ENCODE measurements at regions not wholly inside any gene's neighbourhood (a gene's known extent, or its start where the extent isn't known, plus 50 kb on each side); places are given as distances from the start of the nearest gene placed in this dataset.

DNA sequence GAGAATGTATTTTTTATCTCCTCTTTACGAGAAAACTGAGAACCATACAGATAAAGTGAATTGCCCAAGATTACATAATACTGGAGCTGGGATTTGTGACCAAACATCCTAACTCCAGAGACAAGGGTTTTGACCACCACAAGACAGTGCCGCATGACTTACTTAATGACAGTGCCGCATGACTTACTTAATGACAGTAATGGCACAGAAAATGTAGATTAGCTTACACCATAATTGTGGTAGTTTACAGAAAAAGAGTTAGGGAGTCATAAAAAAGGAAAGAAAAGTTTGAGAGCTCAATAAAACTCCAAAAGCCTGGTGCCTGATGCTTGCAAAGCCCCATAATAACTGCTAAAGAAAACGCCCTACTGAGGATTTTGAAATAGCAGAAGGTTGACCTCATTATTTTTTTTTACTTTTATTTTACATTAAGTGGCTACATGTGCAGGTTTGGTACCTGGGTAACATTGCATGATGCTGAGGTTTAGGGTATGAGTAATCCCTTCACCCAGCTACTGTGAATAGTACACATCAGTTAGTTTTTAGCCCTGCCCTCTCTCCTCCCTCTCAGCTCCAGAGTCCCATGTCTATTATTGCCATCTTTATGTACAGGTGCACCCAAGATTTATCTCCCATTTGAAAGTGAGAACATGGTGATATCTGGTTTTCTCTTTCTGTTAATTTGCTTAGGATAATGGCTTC, 310.0 kb upstream of the UBE2E3 start:
- Histone ChIP-seq H3K27me3 (replicated peaks) (no peaks in the 10 kb centered on the region), H3K9me3 (replicated peaks) (no peaks in the 10 kb centered on the region), H3K4me3 (no peak overlapping the region), H3K27ac (no peak overlapping the region), H3K4me1 (replicated peaks) (no peaks in the 10 kb centered on the region), H3K36me3 (no peaks in the 10 kb centered on the region)
- DNase-seq (ENCODE audit: low read depth in 1 of 2, low spot score in 2 of 2): no peak

- DNase-seq (ENCODE audit: low read depth in 1 of 2, low spot score in 2 of 2): no peak
- H3K36me3 ChIP-seq: no peaks in the 10 kb centered on the region
Measured at GRCh38 chr2:180669016-180669415, 311.4 kb upstream of the UBE2E3 start.

GRCh38 chr2:180664507-180664906, 315.9 kb upstream of the UBE2E3 start:
- Histone ChIP-seq H3K36me3 (no peaks in the 10 kb centered on the region), H3K4me1 (replicated peaks) (no peaks in the 10 kb centered on the region; the same call in 1 of the 2 replicates), H3K27ac (no peak overlapping the region), H3K9me3 (replicated peaks) (no peaks in the 10 kb centered on the region), H3K4me3 (no peak overlapping the region), H3K27me3 (replicated peaks) (no peaks in the 10 kb centered on the region)
- DNase-seq (ENCODE audit: low read depth in 1 of 2, low spot score in 2 of 2): no peak

More at GRCh38 chr2:180669016-180669415, 311.4 kb upstream of the UBE2E3 start:
- Histone ChIP-seq H3K27ac (no peak overlapping the region), H3K9me3 (replicated peaks) (no peaks in the 10 kb centered on the region), H3K4me1 (replicated peaks) (no peaks in the 10 kb centered on the region), H3K27me3 (replicated peaks) (no peaks in the 10 kb centered on the region), H3K4me3 (no peak overlapping the region)

DNA sequence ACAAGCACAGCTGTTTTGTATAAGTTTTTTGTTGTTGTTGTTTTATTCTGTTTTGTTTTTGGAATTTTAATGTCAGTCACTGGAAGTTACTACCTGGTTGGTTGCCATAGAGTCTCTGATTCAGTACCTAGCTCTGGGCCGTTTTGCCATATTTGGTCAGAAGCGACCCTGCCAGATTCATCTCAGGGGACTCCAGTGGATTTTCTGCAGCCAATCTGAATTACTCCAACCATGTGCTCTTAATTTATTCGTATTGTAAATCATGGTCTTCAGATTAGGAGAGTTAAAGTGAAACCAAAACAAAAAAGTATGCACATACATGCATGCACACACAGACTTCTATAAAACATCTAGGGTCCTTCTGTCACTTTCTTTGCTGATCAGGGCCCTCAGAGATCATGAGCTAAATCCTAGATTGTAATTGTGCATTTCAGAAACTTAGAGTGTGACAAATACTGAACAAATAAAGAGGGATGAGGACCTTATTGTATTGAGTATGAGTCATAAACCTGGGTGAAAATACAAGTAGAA, 317.4 kb upstream of the UBE2E3 start:
- Histone ChIP-seq H3K9me3 (replicated peaks) (no peaks in the 10 kb centered on the region), H3K4me3 (no peak overlapping the region), H3K36me3 (no peaks in the 10 kb centered on the region), H3K27ac (no peak overlapping the region), H3K27me3 (replicated peaks) (no peaks in the 10 kb centered on the region), H3K4me1 (replicated peaks) (no peaks in the 10 kb centered on the region; the same call in 1 of the 2 replicates)
- DNase-seq (ENCODE audit: low read depth in 1 of 2, low spot score in 2 of 2): no peak

GRCh38 chr2:180662521-180662920, 317.9 kb upstream of the UBE2E3 start:
- H3K27me3 ChIP-seq (replicated peaks): no peaks in the 10 kb centered on the region
- no peak overlapping the region for H3K27ac ChIP-seq
- no peaks in the 10 kb centered on the region for H3K9me3 ChIP-seq (replicated peaks)
- DNase-seq (ENCODE audit: low read depth in 1 of 2, low spot score in 2 of 2): no peak
- H3K36me3 ChIP-seq: no peaks in the 10 kb centered on the region
- H3K4me1 ChIP-seq (replicated peaks): peaks cover under 1% of the 10 kb centered on the region; the same call in 1 of the 2 replicates
- no peak overlapping the region for H3K4me3 ChIP-seq

DNA sequence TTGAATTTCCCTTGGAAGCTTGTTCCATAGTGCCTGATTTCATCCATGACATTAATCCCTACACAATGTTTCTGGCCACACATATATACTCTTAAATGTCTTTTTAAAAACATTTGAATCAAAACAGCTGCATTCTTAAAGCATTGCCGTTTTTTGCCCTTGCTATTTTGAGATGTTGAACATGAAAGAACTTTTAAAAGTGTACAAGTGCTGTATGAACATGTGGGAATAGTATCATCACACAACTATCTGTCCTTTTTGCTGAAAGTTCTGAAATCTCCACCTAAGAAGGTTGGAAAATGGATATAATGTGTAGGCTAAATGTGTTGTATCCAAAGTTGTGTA, 318.7 kb upstream of the UBE2E3 start:
- Histone ChIP-seq H3K4me1 (replicated peaks) (peaks cover 9% of the 10 kb centered on the region), H3K36me3 (no peaks in the 10 kb centered on the region), H3K27ac (no peak overlapping the region), H3K27me3 (replicated peaks) (no peaks in the 10 kb centered on the region), H3K4me3 (no peak overlapping the region), H3K9me3 (replicated peaks) (no peaks in the 10 kb centered on the region)
- no peak for DNase-seq (ENCODE audit: low read depth in 1 of 2, low spot score in 2 of 2)

DNA sequence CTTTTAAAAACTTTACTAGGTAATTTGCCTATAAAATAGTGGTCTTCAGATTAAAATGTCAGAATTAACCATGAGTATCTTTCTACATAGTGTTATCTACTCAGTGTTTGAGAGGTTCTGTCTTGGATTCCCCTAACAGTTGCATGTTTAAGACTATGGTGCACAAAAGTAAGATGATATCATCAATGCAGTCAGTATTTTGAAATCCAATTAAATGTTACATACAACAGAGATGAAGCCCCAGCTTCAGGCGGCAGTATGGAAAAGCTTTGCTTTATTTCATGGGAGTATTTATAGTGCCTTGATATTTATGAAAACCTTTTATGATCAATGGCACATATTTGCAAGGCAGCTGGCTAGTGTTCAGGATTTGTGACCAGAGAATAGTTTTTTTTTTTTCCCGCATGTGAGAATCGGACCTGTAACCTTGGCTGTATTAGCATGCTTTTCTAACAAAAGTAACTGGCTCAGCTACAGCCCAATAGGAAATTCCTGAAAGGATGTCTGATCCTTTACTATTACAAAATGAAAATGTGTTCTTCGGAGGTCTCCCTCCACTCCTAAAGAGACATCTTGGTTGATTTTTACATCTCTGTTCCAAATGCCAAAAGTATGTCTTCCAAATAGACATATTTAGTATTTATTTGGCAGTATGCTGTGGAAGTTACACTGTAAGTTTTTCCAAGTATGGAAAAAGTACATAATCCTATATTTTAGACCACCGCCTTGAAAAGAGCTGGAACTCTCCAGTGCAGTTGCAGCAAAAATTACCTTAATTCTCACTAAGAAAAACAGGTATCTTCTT, 319.3 kb upstream of the UBE2E3 start:
- DNase-seq (ENCODE audit: low read depth in 1 of 2, low spot score in 2 of 2): no peak
- no peaks in the 10 kb centered on the region for H3K9me3 ChIP-seq (replicated peaks)
- no peak overlapping the region for H3K4me3 ChIP-seq
- no peaks in the 10 kb centered on the region for H3K27me3 ChIP-seq (replicated peaks)
- no peaks in the 10 kb centered on the region for H3K36me3 ChIP-seq
- H3K4me1 ChIP-seq (replicated peaks): peaks cover 12% of the 10 kb centered on the region
- no peak overlapping the region for H3K27ac ChIP-seq

DNA sequence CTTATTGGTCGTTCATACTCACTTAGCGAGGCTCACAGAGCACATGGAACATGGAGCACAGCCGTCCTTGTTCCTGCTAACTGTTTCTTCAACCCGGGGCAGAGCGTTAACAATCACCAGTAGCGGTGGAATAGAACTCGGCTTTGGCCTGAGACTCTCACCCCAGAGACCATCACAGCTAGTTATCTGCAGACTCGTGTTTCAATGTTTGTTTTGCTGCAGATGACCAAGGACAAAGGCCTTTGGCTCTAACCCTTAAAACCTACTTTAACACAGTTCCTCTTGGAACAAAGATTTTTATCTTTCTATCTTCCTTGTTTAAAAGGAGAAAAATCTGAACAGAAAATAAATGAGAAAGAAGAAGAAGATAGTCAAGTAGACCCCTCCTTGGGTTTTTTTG, 320.2 kb upstream of the UBE2E3 start:
- DNase-seq (ENCODE audit: low read depth in 1 of 2, low spot score in 2 of 2): no peak
- Histone ChIP-seq H3K27me3 (replicated peaks) (no peaks in the 10 kb centered on the region), H3K9me3 (replicated peaks) (no peaks in the 10 kb centered on the region), H3K4me1 (replicated peaks) (peaks cover 18% of the 10 kb centered on the region), H3K36me3 (no peaks in the 10 kb centered on the region), H3K4me3 (no peak overlapping the region), H3K27ac (no peak overlapping the region)

DNA sequence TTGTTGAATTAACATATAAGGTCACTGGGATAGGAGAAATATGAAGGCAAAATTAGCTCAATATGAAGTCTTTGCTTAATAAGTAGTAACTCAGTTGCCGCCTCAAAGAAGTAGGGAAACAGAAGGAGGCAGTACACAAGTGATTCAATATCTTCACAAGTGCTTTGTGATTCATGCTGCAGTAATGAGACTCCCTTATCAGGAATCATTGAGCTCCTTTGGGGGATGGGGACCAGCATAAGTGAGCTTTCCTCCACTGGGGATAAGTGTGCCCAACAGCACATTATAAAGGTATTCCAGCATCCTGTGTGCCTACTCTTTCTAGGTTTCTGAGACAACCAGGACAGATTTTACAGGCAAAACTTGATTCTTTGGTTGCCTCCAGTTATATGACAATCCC, 323.4 kb upstream of the UBE2E3 start:
- no peak overlapping the region for H3K4me3 ChIP-seq
- no peaks in the 10 kb centered on the region for H3K36me3 ChIP-seq
- no peaks in the 10 kb centered on the region for H3K27me3 ChIP-seq (replicated peaks)
- peaks cover 18% of the 10 kb centered on the region for H3K4me1 ChIP-seq (replicated peaks)
- peak in 1 of 2 experiments; percentile 9 for DNase-seq (ENCODE audit: low read depth in 1 of 2, low spot score in 2 of 2)
- H3K9me3 ChIP-seq (replicated peaks): no peaks in the 10 kb centered on the region
- H3K27ac ChIP-seq: no peak overlapping the region

DNA sequence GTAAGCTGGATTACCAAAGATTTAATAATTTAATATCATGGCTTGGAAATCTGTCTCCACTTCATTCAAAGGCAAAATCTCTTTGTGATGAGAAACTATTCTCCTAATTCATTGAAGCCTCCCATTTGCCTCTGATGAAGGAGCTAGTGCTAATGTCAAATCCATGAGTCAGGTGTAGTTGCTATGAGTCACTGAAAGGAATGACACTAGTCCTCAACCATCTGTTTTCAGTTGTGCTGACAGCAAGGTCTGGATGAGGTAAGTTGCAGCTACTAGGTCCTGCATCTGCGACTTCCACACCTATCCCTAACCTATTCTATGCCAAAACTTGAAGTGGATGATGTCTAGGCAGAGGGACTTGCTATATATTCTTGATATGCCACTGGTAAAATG, 324.0 kb upstream of the UBE2E3 start:
- Histone ChIP-seq H3K4me1 (replicated peaks) (peaks cover 18% of the 10 kb centered on the region), H3K4me3 (no peak overlapping the region), H3K27ac (no peak overlapping the region), H3K9me3 (replicated peaks) (no peaks in the 10 kb centered on the region), H3K27me3 (replicated peaks) (no peaks in the 10 kb centered on the region), H3K36me3 (no peaks in the 10 kb centered on the region)
- peak in 1 of 2 experiments; percentile 7 for DNase-seq (ENCODE audit: low read depth in 1 of 2, low spot score in 2 of 2)

DNA sequence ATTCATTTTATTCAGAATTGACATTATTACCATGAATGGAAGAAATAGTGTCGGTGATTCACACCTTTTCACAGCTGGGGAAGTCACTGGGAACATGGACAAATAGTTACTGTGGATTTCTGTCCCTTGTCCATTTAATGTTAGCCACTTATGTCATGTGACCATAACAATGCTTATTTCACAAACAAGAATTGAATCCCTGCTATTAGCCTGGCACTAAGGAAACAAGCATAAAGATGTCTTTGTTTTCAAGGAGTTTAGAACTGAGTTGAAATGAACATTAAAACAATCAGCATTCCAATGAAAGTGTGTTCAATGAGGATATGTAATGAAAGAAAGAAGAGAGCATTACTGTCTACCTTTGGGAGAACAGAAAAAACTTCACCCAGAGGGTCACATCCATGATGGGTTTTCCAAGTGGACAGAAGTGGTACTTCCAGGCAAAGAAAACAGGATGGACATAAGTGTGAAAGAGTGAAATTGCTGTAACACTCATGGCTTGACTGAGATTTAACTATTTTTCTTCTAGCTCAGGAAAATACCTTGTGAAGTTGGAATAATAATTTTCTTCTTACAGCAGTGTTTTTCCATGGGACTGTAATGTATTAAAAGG, 324.5 kb upstream of the UBE2E3 start:
- H3K27me3 ChIP-seq (replicated peaks): no peaks in the 10 kb centered on the region
- no peaks in the 10 kb centered on the region for H3K9me3 ChIP-seq (replicated peaks)
- no peak overlapping the region for H3K27ac ChIP-seq
- H3K36me3 ChIP-seq: no peaks in the 10 kb centered on the region
- DNase-seq (ENCODE audit: low read depth in 1 of 2, low spot score in 2 of 2): no peak
- H3K4me1 ChIP-seq (replicated peaks): peaks cover 18% of the 10 kb centered on the region
- no peak overlapping the region for H3K4me3 ChIP-seq

- no peak overlapping the region for H3K27ac ChIP-seq
- H3K4me1 ChIP-seq (replicated peaks): peaks cover 18% of the 10 kb centered on the region
- H3K27me3 ChIP-seq (replicated peaks): no peaks in the 10 kb centered on the region
- no peak overlapping the region for H3K4me3 ChIP-seq
- no peaks in the 10 kb centered on the region for H3K9me3 ChIP-seq (replicated peaks)
- no peak for DNase-seq (ENCODE audit: low read depth in 1 of 2, low spot score in 2 of 2)
- H3K36me3 ChIP-seq: no peaks in the 10 kb centered on the region
Measured at GRCh38 chr2:180655393-180655792, 325.0 kb upstream of the UBE2E3 start.

DNA sequence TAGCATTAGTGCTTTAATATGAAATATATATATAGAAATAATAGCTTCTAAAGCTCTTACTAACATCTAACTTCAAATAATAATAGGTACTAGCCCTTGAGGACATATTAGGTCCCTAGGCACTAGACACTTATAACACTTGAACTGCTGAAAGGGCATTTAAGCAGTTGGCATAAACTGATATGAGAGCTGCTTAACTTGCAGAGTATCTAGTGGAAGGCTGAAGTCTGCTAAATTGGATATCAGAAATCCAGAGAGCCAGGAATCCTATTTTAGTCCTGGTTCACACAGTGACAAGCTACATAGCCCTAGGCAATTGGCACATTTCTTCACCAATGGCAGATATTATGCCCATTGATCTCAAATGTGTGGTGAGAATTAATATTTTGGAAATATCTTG, 326.9 kb upstream of the UBE2E3 start:
- peaks cover 18% of the 10 kb centered on the region for H3K4me1 ChIP-seq (replicated peaks)
- no peaks in the 10 kb centered on the region for H3K9me3 ChIP-seq (replicated peaks)
- H3K27me3 ChIP-seq (replicated peaks): no peaks in the 10 kb centered on the region
- no peak overlapping the region for H3K4me3 ChIP-seq
- H3K36me3 ChIP-seq: no peaks in the 10 kb centered on the region
- DNase-seq (ENCODE audit: low read depth in 1 of 2, low spot score in 2 of 2): no peak
- H3K27ac ChIP-seq: no peak overlapping the region

DNA sequence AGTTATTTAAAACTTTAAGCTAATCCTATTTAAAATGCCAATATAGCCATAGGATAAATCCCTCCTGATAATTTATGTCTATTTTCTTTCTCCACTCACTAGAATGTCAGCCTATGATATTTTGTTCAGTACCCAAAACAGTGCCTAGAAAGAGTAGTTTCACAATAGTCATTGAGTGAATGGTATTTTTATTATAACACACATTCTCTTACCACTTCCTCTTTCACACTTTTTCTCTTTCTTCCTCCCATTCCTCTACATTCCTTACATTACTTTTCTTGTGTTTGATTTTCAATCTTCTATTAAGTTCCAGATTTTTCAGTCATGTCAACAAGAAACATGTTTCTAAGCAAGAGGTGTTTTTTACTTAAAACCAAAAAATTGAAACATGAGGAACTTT, 327.6 kb upstream of the UBE2E3 start:
- no peaks in the 10 kb centered on the region for H3K27me3 ChIP-seq (replicated peaks)
- peaks cover 18% of the 10 kb centered on the region for H3K4me1 ChIP-seq (replicated peaks)
- DNase-seq (ENCODE audit: low read depth in 1 of 2, low spot score in 2 of 2): no peak
- no peak overlapping the region for H3K27ac ChIP-seq
- no peaks in the 10 kb centered on the region for H3K9me3 ChIP-seq (replicated peaks)
- no peaks in the 10 kb centered on the region for H3K36me3 ChIP-seq
- H3K4me3 ChIP-seq: no peak overlapping the region
